ENCODE measurements at regions not wholly inside any gene's neighbourhood (a gene's known extent, or its start where the extent isn't known, plus 50 kb on each side); places are given as distances from the start of the nearest gene placed in this dataset.

DNA sequence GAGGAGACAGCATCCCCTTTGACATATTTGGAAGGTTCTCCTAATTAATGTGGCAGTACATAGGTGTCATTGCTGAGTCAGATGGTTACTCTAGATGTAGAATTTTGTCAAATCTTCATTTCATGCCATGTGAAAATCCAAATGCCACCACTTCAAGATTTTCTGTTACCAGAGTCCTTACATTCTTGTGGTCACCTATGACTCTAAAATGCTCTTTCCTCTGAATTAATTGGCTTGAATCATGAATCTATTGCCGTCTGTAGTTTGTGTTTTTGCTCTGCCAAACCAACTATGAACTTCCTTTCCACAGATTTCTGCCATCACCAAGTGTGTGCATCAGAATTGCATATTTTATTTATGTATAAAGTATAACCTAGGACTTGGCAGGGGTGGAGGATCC, 269.4 kb upstream of the ZPLD1 start:
- TF ChIP-seq, protein P1, sequence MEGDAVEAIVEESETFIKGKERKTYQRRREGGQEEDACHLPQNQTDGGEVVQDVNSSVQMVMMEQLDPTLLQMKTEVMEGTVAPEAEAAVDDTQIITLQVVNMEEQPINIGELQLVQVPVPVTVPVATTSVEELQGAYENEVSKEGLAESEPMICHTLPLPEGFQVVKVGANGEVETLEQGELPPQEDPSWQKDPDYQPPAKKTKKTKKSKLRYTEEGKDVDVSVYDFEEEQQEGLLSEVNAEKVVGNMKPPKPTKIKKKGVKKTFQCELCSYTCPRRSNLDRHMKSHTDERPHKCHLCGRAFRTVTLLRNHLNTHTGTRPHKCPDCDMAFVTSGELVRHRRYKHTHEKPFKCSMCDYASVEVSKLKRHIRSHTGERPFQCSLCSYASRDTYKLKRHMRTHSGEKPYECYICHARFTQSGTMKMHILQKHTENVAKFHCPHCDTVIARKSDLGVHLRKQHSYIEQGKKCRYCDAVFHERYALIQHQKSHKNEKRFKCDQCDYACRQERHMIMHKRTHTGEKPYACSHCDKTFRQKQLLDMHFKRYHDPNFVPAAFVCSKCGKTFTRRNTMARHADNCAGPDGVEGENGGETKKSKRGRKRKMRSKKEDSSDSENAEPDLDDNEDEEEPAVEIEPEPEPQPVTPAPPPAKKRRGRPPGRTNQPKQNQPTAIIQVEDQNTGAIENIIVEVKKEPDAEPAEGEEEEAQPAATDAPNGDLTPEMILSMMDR (IDR thresholded peaks at IDR 0.05; ENCODE audit: poor library complexity), result no peak
- no peak for TF ChIP-seq EZH2phosphoT487 (IDR thresholded peaks at IDR 0.05; ENCODE audit: low read depth, severe bottlenecking, unreplicated experiment)
- TF ChIP-seq EZH2 (IDR thresholded peaks at IDR 0.05; ENCODE audit: borderline replicate concordance), result no peak
- no peaks in the 10 kb centered on the region for H3K79me2 ChIP-seq

DNA sequence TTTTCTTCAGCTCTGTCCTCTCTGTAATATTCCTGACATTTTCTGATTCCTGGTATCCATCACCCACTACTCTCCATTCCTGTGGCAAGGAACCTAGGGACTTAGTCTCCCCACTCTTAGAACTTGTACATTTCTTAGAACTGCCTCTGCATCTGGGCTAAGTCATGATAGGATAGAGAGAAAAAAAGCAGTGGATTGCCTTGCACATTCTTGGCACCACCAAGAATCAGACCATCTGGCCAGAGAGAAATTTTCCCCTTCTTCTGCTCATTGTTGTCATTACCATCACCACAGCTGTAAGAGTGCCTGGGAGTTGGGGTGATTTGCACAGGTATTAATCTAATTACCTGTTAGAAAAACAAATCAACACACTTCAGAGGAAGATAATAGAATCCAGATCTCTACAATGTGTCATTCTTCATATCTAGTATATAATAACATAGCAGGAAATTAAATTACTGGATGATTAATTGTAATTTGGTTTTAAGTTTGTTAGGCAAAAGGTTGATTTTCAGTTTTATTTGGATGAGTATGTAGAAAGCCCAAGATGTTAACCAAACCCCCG, 264.8 kb upstream of the ZPLD1 start:
- no peaks in the 10 kb centered on the region for H3K36me3 ChIP-seq (replicated peaks; ENCODE audit: insufficient read depth, low read depth)

More for the DNA sequence above, 269.4 kb upstream of the ZPLD1 start:
- Histone ChIP-seq H3K27ac (no peak overlapping the region), H3K9me3 (ENCODE audit: low read depth) (no peaks in the 10 kb centered on the region), H3K9me2 (replicated peaks; ENCODE audit: insufficient read depth) (no peaks in the 10 kb centered on the region), H3K4me3 (no peak overlapping the region), H4K20me1 (ENCODE audit: insufficient read depth, poor library complexity, severe bottlenecking) (no peaks in the 10 kb centered on the region), H3K4me2 (no peak overlapping the region), H3K36me3 (replicated peaks; ENCODE audit: insufficient read depth, low read depth) (no peaks in the 10 kb centered on the region), H3K4me1 (ENCODE audit: insufficient read depth) (peaks cover 22% of the 10 kb centered on the region), H3K27me3 (no peaks in the 10 kb centered on the region), H2AFZ (no peak overlapping the region)
- WGBS (ENCODE audit: low lambda C conversion rate, missing lambda C conversion rate), result 88% methylated on average over 1 of the region's 1 CpG
- DNase-seq (ENCODE audit: low spot score), result no peak

DNA sequence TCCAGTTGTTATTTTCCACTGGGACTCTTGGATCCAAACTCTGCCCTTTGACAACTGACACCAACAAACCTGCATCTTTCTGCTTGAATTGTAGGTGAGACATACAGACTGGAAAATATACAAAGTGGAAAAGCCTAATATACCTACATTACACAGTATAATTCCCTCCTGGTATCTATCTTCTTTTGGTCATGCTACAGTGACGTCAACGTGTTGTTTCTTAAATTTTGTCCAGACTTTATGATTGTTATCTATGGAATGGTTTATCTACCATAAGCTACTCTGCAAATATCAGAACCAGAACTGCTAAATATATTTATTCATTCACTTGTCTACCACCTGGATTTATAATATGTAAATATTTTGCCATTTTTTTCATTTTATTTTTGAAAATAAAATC, 264.3 kb upstream of the ZPLD1 start:
- DNase-seq (ENCODE audit: low spot score), result no peak
- no peak overlapping the region for H3K27ac ChIP-seq
- no peak for TF ChIP-seq EZH2phosphoT487 (IDR thresholded peaks at IDR 0.05; ENCODE audit: low read depth, severe bottlenecking, unreplicated experiment)
- TF ChIP-seq EZH2 (IDR thresholded peaks at IDR 0.05; ENCODE audit: borderline replicate concordance), result no peak
- TF ChIP-seq, protein P1 (IDR thresholded peaks at IDR 0.05; ENCODE audit: poor library complexity), result no peak
- 84% methylated on average over 2 of the region's 2 CpGs for WGBS (ENCODE audit: low lambda C conversion rate, missing lambda C conversion rate)
- no peaks in the 10 kb centered on the region for H3K4me1 ChIP-seq (ENCODE audit: insufficient read depth)
- no peaks in the 10 kb centered on the region for H3K36me3 ChIP-seq (replicated peaks; ENCODE audit: insufficient read depth, low read depth)
- no peaks in the 10 kb centered on the region for H3K79me2 ChIP-seq
- H3K4me3 ChIP-seq, result no peak overlapping the region
- no peaks in the 10 kb centered on the region for H3K9me2 ChIP-seq (replicated peaks; ENCODE audit: insufficient read depth)
- no peak overlapping the region for H2AFZ ChIP-seq
- no peaks in the 10 kb centered on the region for H3K9me3 ChIP-seq (ENCODE audit: low read depth)
- no peak overlapping the region for H3K4me2 ChIP-seq
- no peaks in the 10 kb centered on the region for H4K20me1 ChIP-seq (ENCODE audit: insufficient read depth, poor library complexity, severe bottlenecking)
- no peaks in the 10 kb centered on the region for H3K27me3 ChIP-seq

More for the DNA sequence above, 264.8 kb upstream of the ZPLD1 start:
- Histone ChIP-seq H3K27ac (no peak overlapping the region), H3K27me3 (no peaks in the 10 kb centered on the region), H3K4me3 (no peak overlapping the region), H3K79me2 (no peaks in the 10 kb centered on the region), H3K4me2 (no peak overlapping the region), H3K9me2 (replicated peaks; ENCODE audit: insufficient read depth) (no peaks in the 10 kb centered on the region), H4K20me1 (ENCODE audit: insufficient read depth, poor library complexity, severe bottlenecking) (no peaks in the 10 kb centered on the region), H3K4me1 (ENCODE audit: insufficient read depth) (no peaks in the 10 kb centered on the region), H3K9me3 (ENCODE audit: low read depth) (no peaks in the 10 kb centered on the region), H2AFZ (no peak overlapping the region)
- DNase-seq (ENCODE audit: low spot score), result no peak
- TF ChIP-seq EZH2phosphoT487 (IDR thresholded peaks at IDR 0.05; ENCODE audit: low read depth, severe bottlenecking, unreplicated experiment), result no peak
- TF ChIP-seq EZH2 (IDR thresholded peaks at IDR 0.05; ENCODE audit: borderline replicate concordance), result no peak
- TF ChIP-seq, protein P1 (IDR thresholded peaks at IDR 0.05; ENCODE audit: poor library complexity), result no peak
- 82% methylated on average over 1 of the region's 1 CpG for WGBS (ENCODE audit: low lambda C conversion rate, missing lambda C conversion rate)
